ENCODE measurements at regions not wholly inside any gene's neighbourhood (a gene's known extent, or its start where the extent isn't known, plus 50 kb on each side); places are given as distances from the start of the nearest gene placed in this dataset.

- Mint-ChIP-seq H3K27me3 (no peaks in the 10 kb centered on the region), H3K27ac (no peak overlapping the region), H3K9me3 (peaks cover 6% of the 10 kb centered on the region), H3K4me3 (no peak overlapping the region), H3K36me3 (ENCODE audit: low read depth) (no peaks in the 10 kb centered on the region), H3K4me1 (ENCODE audit: low read depth) (no peaks in the 10 kb centered on the region)
- H3K4me1 ChIP-seq (ENCODE audit: insufficient read depth, low read length), result no peaks in the 10 kb centered on the region
- no peak overlapping the region for H3K4me3 ChIP-seq (ENCODE audit: low read length)
- peaks cover 0 to 13% of the 10 kb centered on the region in 2 experiments for H3K9me3 ChIP-seq (ENCODE audit: control insufficient read depth in 1 of 2, insufficient read depth in 1 of 2, low read length in 2 of 2)
- no peak for ATAC-seq (ENCODE audit: poor library complexity)
- H3K27ac ChIP-seq (ENCODE audit: low read depth in 1 of 2, low read length in 2 of 2), result no peak overlapping the region
- ChIA-PET POLR2A (no interaction called here), CTCF (no interaction called here)
- no peaks in the 10 kb centered on the region for H3K36me3 ChIP-seq (ENCODE audit: insufficient read depth, low read length)
- intact Hi-C loops (cut with DNase I, micrococcal nuclease), result no loop called here
- no peaks in the 10 kb centered on the region for H3K27me3 ChIP-seq (ENCODE audit: control insufficient read depth in 1 of 2, insufficient read depth in 2 of 2, low read length in 2 of 2)
- DNase-seq, result no peak
- TF ChIP-seq, protein P1, sequence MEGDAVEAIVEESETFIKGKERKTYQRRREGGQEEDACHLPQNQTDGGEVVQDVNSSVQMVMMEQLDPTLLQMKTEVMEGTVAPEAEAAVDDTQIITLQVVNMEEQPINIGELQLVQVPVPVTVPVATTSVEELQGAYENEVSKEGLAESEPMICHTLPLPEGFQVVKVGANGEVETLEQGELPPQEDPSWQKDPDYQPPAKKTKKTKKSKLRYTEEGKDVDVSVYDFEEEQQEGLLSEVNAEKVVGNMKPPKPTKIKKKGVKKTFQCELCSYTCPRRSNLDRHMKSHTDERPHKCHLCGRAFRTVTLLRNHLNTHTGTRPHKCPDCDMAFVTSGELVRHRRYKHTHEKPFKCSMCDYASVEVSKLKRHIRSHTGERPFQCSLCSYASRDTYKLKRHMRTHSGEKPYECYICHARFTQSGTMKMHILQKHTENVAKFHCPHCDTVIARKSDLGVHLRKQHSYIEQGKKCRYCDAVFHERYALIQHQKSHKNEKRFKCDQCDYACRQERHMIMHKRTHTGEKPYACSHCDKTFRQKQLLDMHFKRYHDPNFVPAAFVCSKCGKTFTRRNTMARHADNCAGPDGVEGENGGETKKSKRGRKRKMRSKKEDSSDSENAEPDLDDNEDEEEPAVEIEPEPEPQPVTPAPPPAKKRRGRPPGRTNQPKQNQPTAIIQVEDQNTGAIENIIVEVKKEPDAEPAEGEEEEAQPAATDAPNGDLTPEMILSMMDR (IDR thresholded peaks at IDR 0.05), result no peak
Measured at GRCh38 chr5:27328480-27328879, 290.1 kb upstream of the CDH9 start.

- H3K4me1 ChIP-seq (ENCODE audit: insufficient read depth, low read length), result no peaks in the 10 kb centered on the region
- H3K4me1 Mint-ChIP-seq (ENCODE audit: low read depth), result no peaks in the 10 kb centered on the region
- H3K36me3 Mint-ChIP-seq (ENCODE audit: low read depth), result no peaks in the 10 kb centered on the region
- H3K27ac ChIP-seq (ENCODE audit: low read depth in 1 of 2, low read length in 2 of 2), result no peak overlapping the region
- TF ChIP-seq, protein P1 (IDR thresholded peaks at IDR 0.05), result no peak
- intact Hi-C loops (cut with DNase I, micrococcal nuclease), result no loop called here
- peaks cover 8% of the 10 kb centered on the region for H3K9me3 Mint-ChIP-seq
- H3K36me3 ChIP-seq (ENCODE audit: insufficient read depth, low read length), result no peaks in the 10 kb centered on the region
- peaks cover 0 to 11% of the 10 kb centered on the region in 2 experiments for H3K9me3 ChIP-seq (ENCODE audit: control insufficient read depth in 1 of 2, insufficient read depth in 1 of 2, low read length in 2 of 2)
- DNase-seq (no peak), ATAC-seq (ENCODE audit: poor library complexity) (no peak)
- H3K27me3 ChIP-seq (ENCODE audit: control insufficient read depth in 1 of 2, insufficient read depth in 2 of 2, low read length in 2 of 2), result no peaks in the 10 kb centered on the region
- CTCF ChIA-PET, result no interaction called here
- no peaks in the 10 kb centered on the region for H3K27me3 Mint-ChIP-seq
- H3K4me3 Mint-ChIP-seq, result no peak overlapping the region
- no peak overlapping the region for H3K27ac Mint-ChIP-seq
- H3K4me3 ChIP-seq (ENCODE audit: low read length), result no peak overlapping the region
- POLR2A ChIA-PET, result no interaction called here
Measured at GRCh38 chr5:27325513-27325912, 287.1 kb upstream of the CDH9 start.

GRCh38 chr5:27318701-27319100 is 280.3 kb upstream of the CDH9 start:
- no peaks in the 10 kb centered on the region for H3K4me1 Mint-ChIP-seq (ENCODE audit: low read depth)
- DNase-seq (no peak), ATAC-seq (ENCODE audit: poor library complexity) (no peak)
- POLR2A ChIA-PET, result no interaction called here
- no peaks in the 10 kb centered on the region for H3K27me3 Mint-ChIP-seq
- H3K36me3 Mint-ChIP-seq (ENCODE audit: low read depth), result no peaks in the 10 kb centered on the region
- Histone ChIP-seq H3K4me1 (ENCODE audit: insufficient read depth, low read length) (no peaks in the 10 kb centered on the region), H3K4me3 (ENCODE audit: low read length) (no peak overlapping the region), H3K27ac (ENCODE audit: low read depth in 1 of 2, low read length in 2 of 2) (no peak overlapping the region), H3K9me3 (ENCODE audit: control insufficient read depth in 1 of 2, insufficient read depth in 1 of 2, low read length in 2 of 2) (peaks cover 0 to 5% of the 10 kb centered on the region in 2 experiments), H3K36me3 (ENCODE audit: insufficient read depth, low read length) (no peaks in the 10 kb centered on the region), H3K27me3 (ENCODE audit: control insufficient read depth in 1 of 2, insufficient read depth in 2 of 2, low read length in 2 of 2) (no peaks in the 10 kb centered on the region)
- intact Hi-C loops (cut with DNase I, micrococcal nuclease), result no loop called here
- TF ChIP-seq, protein P1 (IDR thresholded peaks at IDR 0.05), result no peak
- no peak overlapping the region for H3K4me3 Mint-ChIP-seq
- CTCF ChIA-PET, result no interaction called here
- H3K9me3 Mint-ChIP-seq, result peaks cover 13% of the 10 kb centered on the region
- H3K27ac Mint-ChIP-seq, result no peak overlapping the region

All from CD4-positive, alpha-beta T cell (primary cell).